Activated naive CD4-positive, alpha-beta T cell treated with anti-CD3 and anti-CD28 coated beads, Interleukin-2, amount 50 U/mL, for 24 hours (primary cell): ENCODE measurements at regions not wholly inside any gene's neighbourhood (a gene's known extent, or its start where the extent isn't known, plus 50 kb on each side); places are given as distances from the start of the nearest gene placed in this dataset.
"Not testable (repeated sequence)": the region's sequence is repeated elsewhere in the genome, so short reads cannot be mapped to it uniquely, and the experiment has no call there.

Experiments
- H3K27ac Mint-ChIP-seq: one replicate; pipeline ENCODE4 v1.8.0; 2021; ENCODE audit warnings: mild to moderate bottlenecking, mixed read lengths
- H3K27me3 Mint-ChIP-seq: one replicate; pipeline ENCODE4 v1.8.0; 2021; ENCODE audit warnings: mixed read lengths
- H3K36me3 Mint-ChIP-seq: one replicate; pipeline ENCODE4 v1.8.0; 2021; ENCODE audit warnings: mixed read lengths
- H3K4me1 Mint-ChIP-seq: one replicate; pipeline ENCODE4 v1.8.0; 2021; ENCODE audit warnings: mixed read lengths
- H3K4me3 Mint-ChIP-seq: one replicate; pipeline ENCODE4 v1.8.0; 2021; ENCODE audit warnings: mild to moderate bottlenecking, mixed read lengths
- H3K9me3 Mint-ChIP-seq: one replicate; pipeline ENCODE4 v1.8.0; 2021; ENCODE audit warnings: mixed read lengths

- Mint-ChIP-seq H3K4me1 (peaks cover 22% of the 10 kb centered on the region), H3K27ac (no peak overlapping the region), H3K9me3 (peaks cover 4% of the 10 kb centered on the region), H3K36me3 (no peaks in the 10 kb centered on the region), H3K4me3 (peak overlapping the region; percentile 16), H3K27me3 (no peaks in the 10 kb centered on the region)
Measured at GRCh38 chr12:131209082-131210070, 255.7 kb downstream of the ADGRD1 start.

- Mint-ChIP-seq H3K27ac (no peak overlapping the region), H3K4me1 (peaks cover 22% of the 10 kb centered on the region), H3K9me3 (peaks cover 4% of the 10 kb centered on the region), H3K27me3 (no peaks in the 10 kb centered on the region), H3K36me3 (no peaks in the 10 kb centered on the region), H3K4me3 (no peak overlapping the region)
Measured at GRCh38 chr12:131210506-131211339, 257.0 kb downstream of the ADGRD1 start.

GRCh38 chr12:131211340-131211938, 257.7 kb downstream of the ADGRD1 start:
- no peaks in the 10 kb centered on the region for H3K36me3 Mint-ChIP-seq
- H3K27me3 Mint-ChIP-seq = no peaks in the 10 kb centered on the region
- no peak overlapping the region for H3K4me3 Mint-ChIP-seq
- peaks cover 4% of the 10 kb centered on the region for H3K9me3 Mint-ChIP-seq
- H3K27ac Mint-ChIP-seq = no peak overlapping the region
- H3K4me1 Mint-ChIP-seq = peaks cover 22% of the 10 kb centered on the region

- Mint-ChIP-seq H3K9me3 (peaks cover 4% of the 10 kb centered on the region), H3K4me1 (peaks cover 21% of the 10 kb centered on the region), H3K4me3 (no peak overlapping the region), H3K27ac (no peak overlapping the region), H3K27me3 (peaks cover 3% of the 10 kb centered on the region), H3K36me3 (no peaks in the 10 kb centered on the region)
Measured at GRCh38 chr12:131213896-131214442, 260.3 kb downstream of the ADGRD1 start.

- H3K9me3 Mint-ChIP-seq, H3K27me3 Mint-ChIP-seq, H3K36me3 Mint-ChIP-seq, H3K4me3 Mint-ChIP-seq, H3K27ac Mint-ChIP-seq: not testable (repeated sequence)
- peaks cover 11% of the 10 kb centered on the region for H3K4me1 Mint-ChIP-seq
Measured at GRCh38 chr12:131214936-131215335, 261.2 kb downstream of the ADGRD1 start.

GRCh38 chr12:131216587-131216986, 262.9 kb downstream of the ADGRD1 start:
- not testable (repeated sequence) for H3K4me3 Mint-ChIP-seq, H3K27me3 Mint-ChIP-seq, H3K9me3 Mint-ChIP-seq, H3K27ac Mint-ChIP-seq, H3K36me3 Mint-ChIP-seq, H3K4me1 Mint-ChIP-seq

GRCh38 chr12:131217024-131217586, 263.4 kb downstream of the ADGRD1 start:
- Mint-ChIP-seq H3K4me1 (peaks cover 1% of the 10 kb centered on the region), H3K4me3 (no peak overlapping the region), H3K9me3 (peaks cover 4% of the 10 kb centered on the region), H3K27me3 (peaks cover 3% of the 10 kb centered on the region), H3K27ac (no peak overlapping the region), H3K36me3 (no peaks in the 10 kb centered on the region)

- no peak overlapping the region for H3K27ac Mint-ChIP-seq
- H3K36me3 Mint-ChIP-seq = no peaks in the 10 kb centered on the region
- H3K4me1 Mint-ChIP-seq = peaks cover 7% of the 10 kb centered on the region
- H3K4me3 Mint-ChIP-seq = no peak overlapping the region
- no peaks in the 10 kb centered on the region for H3K9me3 Mint-ChIP-seq
- peaks cover 3% of the 10 kb centered on the region for H3K27me3 Mint-ChIP-seq
Measured at GRCh38 chr12:131218026-131218922, 264.6 kb downstream of the ADGRD1 start.

GRCh38 chr12:131218923-131219669, 265.4 kb downstream of the ADGRD1 start:
- Mint-ChIP-seq H3K27ac (no peak overlapping the region), H3K9me3 (no peaks in the 10 kb centered on the region), H3K4me1 (peaks cover 7% of the 10 kb centered on the region), H3K4me3 (no peak overlapping the region), H3K36me3 (no peaks in the 10 kb centered on the region), H3K27me3 (peaks cover 3% of the 10 kb centered on the region)

- Mint-ChIP-seq H3K4me3 (no peak overlapping the region), H3K4me1 (peaks cover 7% of the 10 kb centered on the region), H3K27me3 (peaks cover 3% of the 10 kb centered on the region), H3K9me3 (no peaks in the 10 kb centered on the region), H3K27ac (no peak overlapping the region), H3K36me3 (no peaks in the 10 kb centered on the region)
Measured at GRCh38 chr12:131219670-131220330, 266.1 kb downstream of the ADGRD1 start.

GRCh38 chr12:131220331-131220685, 266.6 kb downstream of the ADGRD1 start:
- Mint-ChIP-seq H3K27me3 (peaks cover 3% of the 10 kb centered on the region), H3K9me3 (no peaks in the 10 kb centered on the region), H3K4me1 (peaks cover 7% of the 10 kb centered on the region), H3K36me3 (no peaks in the 10 kb centered on the region), H3K4me3 (no peak overlapping the region), H3K27ac (no peak overlapping the region)

- no peaks in the 10 kb centered on the region for H3K36me3 Mint-ChIP-seq
- H3K27me3 Mint-ChIP-seq = peaks cover 3% of the 10 kb centered on the region
- peaks cover 7% of the 10 kb centered on the region for H3K4me1 Mint-ChIP-seq
- H3K4me3 Mint-ChIP-seq = no peak overlapping the region
- no peaks in the 10 kb centered on the region for H3K9me3 Mint-ChIP-seq
- H3K27ac Mint-ChIP-seq = no peak overlapping the region
Measured at GRCh38 chr12:131221061-131221956, 267.6 kb downstream of the ADGRD1 start.

GRCh38 chr12:131221957-131222328, 268.2 kb downstream of the ADGRD1 start:
- Mint-ChIP-seq H3K27ac (no peak overlapping the region), H3K27me3 (peaks cover 3% of the 10 kb centered on the region), H3K4me1 (peaks cover 7% of the 10 kb centered on the region), H3K36me3 (no peaks in the 10 kb centered on the region), H3K9me3 (no peaks in the 10 kb centered on the region), H3K4me3 (peak overlapping the region; percentile 37)
